ENCODE measurements at regions not wholly inside any gene's neighbourhood (a gene's known extent, or its start where the extent isn't known, plus 50 kb on each side); places are given as distances from the start of the nearest gene placed in this dataset.

GRCh38 chr7:49636400-49636799, 137.0 kb upstream of the VWC2 start:
- no peak overlapping the region for H3K4me3 ChIP-seq (replicated peaks; ENCODE audit: low read depth, low read length)
- TF ChIP-seq, protein P1, sequence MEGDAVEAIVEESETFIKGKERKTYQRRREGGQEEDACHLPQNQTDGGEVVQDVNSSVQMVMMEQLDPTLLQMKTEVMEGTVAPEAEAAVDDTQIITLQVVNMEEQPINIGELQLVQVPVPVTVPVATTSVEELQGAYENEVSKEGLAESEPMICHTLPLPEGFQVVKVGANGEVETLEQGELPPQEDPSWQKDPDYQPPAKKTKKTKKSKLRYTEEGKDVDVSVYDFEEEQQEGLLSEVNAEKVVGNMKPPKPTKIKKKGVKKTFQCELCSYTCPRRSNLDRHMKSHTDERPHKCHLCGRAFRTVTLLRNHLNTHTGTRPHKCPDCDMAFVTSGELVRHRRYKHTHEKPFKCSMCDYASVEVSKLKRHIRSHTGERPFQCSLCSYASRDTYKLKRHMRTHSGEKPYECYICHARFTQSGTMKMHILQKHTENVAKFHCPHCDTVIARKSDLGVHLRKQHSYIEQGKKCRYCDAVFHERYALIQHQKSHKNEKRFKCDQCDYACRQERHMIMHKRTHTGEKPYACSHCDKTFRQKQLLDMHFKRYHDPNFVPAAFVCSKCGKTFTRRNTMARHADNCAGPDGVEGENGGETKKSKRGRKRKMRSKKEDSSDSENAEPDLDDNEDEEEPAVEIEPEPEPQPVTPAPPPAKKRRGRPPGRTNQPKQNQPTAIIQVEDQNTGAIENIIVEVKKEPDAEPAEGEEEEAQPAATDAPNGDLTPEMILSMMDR (IDR thresholded peaks at IDR 0.05; ENCODE audit: low read length, missing control alignments): no peak
- no peak for DNase-seq (ENCODE audit: low read depth)

- no peak for DNase-seq (ENCODE audit: low read depth)
- H3K4me3 ChIP-seq (replicated peaks; ENCODE audit: low read depth, low read length): no peak overlapping the region
- TF ChIP-seq, protein P1 (IDR thresholded peaks at IDR 0.05; ENCODE audit: low read length, missing control alignments): no peak
Measured at GRCh38 chr7:49638166-49638565, 135.3 kb upstream of the VWC2 start.

DNA sequence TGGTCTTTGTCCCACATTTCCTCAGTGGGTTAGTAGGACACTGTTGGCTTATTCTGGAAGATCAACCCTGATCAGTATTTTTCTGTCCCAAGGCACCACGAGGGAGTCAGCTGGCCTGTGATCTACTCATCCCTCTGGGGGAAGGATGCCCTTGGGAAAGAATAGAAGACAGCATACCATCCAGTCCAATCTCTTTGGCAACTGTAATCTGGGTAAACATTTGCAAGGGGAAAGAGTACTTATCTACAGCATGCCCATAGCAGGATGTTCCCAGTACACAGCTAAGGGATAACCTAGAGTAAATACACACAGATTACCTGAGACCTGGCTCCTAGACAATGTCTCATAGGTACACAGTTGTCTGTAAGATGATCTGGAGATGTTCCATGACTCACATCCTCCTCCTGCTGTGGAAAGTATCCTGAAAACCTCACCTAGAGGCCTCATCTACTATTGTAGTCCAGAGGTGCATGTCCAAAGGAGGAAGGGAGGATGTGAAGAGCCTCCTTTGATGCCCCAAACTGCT, 134.3 kb upstream of the VWC2 start:
- TF ChIP-seq, protein P1 (IDR thresholded peaks at IDR 0.05; ENCODE audit: low read length, missing control alignments): no peak
- H3K4me3 ChIP-seq (replicated peaks; ENCODE audit: low read depth, low read length): no peak overlapping the region
- DNase-seq (ENCODE audit: low read depth): no peak

DNA sequence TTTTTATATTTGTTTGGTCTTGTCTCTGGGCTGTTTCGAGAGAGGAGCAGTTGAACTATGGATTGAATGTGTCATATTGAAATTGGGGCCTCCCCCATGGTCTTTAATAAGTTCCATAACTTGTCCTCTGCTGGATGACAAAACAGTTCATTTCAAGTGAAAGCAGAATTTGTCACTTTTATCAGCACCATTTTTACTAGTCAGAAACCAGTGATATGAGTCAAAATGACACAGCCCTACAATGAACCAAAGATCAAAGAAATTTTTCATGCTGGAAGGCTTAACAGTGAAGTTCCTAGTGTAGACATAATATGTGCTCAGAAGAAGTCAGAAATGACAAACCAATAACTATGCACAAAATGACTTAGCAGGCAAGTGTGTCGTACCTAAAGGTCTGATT, 133.6 kb upstream of the VWC2 start:
- no peak for DNase-seq (ENCODE audit: low read depth)
- H3K4me3 ChIP-seq (replicated peaks; ENCODE audit: low read depth, low read length): no peak overlapping the region
- TF ChIP-seq, protein P1 (IDR thresholded peaks at IDR 0.05; ENCODE audit: low read length, missing control alignments): no peak

- no peak for DNase-seq (ENCODE audit: low read depth)
- TF ChIP-seq, protein P1 (IDR thresholded peaks at IDR 0.05; ENCODE audit: low read length, missing control alignments): no peak
- H3K4me3 ChIP-seq (replicated peaks; ENCODE audit: low read depth, low read length): no peak overlapping the region
Measured at GRCh38 chr7:49643321-49643720, 130.1 kb upstream of the VWC2 start.

GRCh38 chr7:49643736-49644135, 129.7 kb upstream of the VWC2 start:
- H3K4me3 ChIP-seq (replicated peaks; ENCODE audit: low read depth, low read length): no peak overlapping the region
- no peak for DNase-seq (ENCODE audit: low read depth)
- TF ChIP-seq, protein P1 (IDR thresholded peaks at IDR 0.05; ENCODE audit: low read length, missing control alignments): no peak

DNA sequence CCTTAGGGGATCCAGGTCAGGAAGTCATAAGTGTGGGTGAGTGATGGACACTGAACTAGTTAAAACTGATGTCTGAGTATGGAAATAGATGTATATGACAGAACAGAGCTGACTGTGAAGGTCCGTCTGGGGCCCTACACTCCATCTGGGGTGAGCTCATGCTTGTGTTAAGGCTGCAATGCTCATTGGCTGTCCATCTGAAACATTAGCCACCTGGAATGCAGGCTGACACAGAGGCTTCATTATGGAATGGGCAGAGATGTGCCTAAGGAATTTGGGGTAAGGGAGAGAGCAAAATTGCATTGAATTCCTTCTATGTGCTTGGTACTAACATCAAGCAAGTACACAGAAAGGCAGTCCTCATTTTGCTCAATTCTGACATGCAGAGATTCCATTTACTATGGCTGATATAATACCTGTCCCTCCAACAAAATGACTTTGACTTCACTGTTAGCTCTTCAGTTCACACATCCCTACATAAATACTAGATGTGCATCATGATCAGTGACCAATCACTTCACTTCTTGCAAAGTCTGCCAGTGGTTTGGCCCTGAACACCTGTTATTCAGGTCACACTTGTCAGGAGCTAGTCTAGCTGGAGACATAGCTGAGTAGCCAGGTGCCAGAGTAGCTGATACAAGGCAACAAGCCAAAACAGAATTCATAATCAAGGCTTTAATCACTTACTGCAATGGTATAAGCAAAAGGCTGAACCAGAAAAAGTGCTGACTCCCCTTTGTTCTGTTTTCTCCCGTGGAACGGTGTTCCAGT, 128.9 kb upstream of the VWC2 start:
- TF ChIP-seq, protein P1 (IDR thresholded peaks at IDR 0.05; ENCODE audit: low read length, missing control alignments): no peak
- no peak overlapping the region for H3K4me3 ChIP-seq (replicated peaks; ENCODE audit: low read depth, low read length)
- no peak for DNase-seq (ENCODE audit: low read depth)
